ENCODE measurements at regions not wholly inside any gene's neighbourhood (a gene's known extent, or its start where the extent isn't known, plus 50 kb on each side); places are given as distances from the start of the nearest gene placed in this dataset.

DNA sequence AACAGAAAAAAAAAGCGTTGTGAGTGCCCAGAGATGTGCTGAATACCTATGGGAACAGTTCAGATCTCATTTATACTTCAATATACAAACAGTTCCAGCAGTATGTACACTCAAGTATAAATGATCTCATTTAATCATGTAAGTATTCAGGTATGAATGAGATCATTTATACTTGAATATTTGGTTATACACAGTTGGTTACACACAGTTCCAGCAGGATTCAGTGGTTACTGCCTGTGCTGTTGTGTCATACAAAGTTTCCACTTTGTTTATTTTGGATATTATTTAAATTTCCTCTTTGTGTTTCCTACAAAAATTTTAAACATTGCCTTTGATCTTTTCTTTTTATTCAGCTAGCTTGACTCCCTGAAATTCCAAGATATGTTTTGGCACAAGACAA, 293.5 kb upstream of the SLC39A10 start:
- H3K27ac ChIP-seq = no peak overlapping the region
- TF ChIP-seq, protein P1, sequence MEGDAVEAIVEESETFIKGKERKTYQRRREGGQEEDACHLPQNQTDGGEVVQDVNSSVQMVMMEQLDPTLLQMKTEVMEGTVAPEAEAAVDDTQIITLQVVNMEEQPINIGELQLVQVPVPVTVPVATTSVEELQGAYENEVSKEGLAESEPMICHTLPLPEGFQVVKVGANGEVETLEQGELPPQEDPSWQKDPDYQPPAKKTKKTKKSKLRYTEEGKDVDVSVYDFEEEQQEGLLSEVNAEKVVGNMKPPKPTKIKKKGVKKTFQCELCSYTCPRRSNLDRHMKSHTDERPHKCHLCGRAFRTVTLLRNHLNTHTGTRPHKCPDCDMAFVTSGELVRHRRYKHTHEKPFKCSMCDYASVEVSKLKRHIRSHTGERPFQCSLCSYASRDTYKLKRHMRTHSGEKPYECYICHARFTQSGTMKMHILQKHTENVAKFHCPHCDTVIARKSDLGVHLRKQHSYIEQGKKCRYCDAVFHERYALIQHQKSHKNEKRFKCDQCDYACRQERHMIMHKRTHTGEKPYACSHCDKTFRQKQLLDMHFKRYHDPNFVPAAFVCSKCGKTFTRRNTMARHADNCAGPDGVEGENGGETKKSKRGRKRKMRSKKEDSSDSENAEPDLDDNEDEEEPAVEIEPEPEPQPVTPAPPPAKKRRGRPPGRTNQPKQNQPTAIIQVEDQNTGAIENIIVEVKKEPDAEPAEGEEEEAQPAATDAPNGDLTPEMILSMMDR (IDR thresholded peaks at IDR 0.05; ENCODE audit: low read depth, low read length) = no peak
- no peak for DNase-seq

DNA sequence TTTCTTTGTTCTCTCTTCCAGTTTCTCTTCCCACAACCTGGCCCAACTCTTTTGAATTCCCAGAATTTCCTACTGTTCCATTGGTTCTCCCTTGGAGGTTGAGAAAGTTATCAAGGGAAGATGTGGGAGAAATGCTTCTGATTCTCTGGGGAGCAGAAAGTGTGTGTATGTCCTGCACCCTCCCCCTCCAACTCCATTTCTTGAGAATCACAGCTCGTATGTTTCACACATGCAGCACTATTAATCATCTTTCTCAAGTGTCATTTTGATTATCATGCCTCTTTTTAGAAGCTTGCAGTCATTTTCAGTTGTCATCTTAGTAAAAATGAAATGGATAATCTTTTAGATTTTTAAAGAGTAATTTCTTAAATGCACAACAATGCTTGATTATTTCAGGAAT, 296.8 kb upstream of the SLC39A10 start:
- Histone ChIP-seq H3K9me3 (ENCODE audit: severe bottlenecking) (peaks cover 2% of the 10 kb centered on the region), H3K27ac (no peak overlapping the region), H3K27me3 (ENCODE audit: insufficient read depth, low read depth, severe bottlenecking) (no peaks in the 10 kb centered on the region), H3K4me3 (ENCODE audit: low read depth, low read length) (no peak overlapping the region), H3K36me3 (no peaks in the 10 kb centered on the region)
- no peak for DNase-seq
- TF ChIP-seq, protein P1 (IDR thresholded peaks at IDR 0.05; ENCODE audit: low read depth, low read length) = no peak

More for the DNA sequence above, 293.5 kb upstream of the SLC39A10 start:
- H3K27me3 ChIP-seq (ENCODE audit: insufficient read depth, low read depth, severe bottlenecking) = no peaks in the 10 kb centered on the region
- H3K9me3 ChIP-seq (ENCODE audit: severe bottlenecking) = no peaks in the 10 kb centered on the region
- H3K36me3 ChIP-seq = no peaks in the 10 kb centered on the region
- H3K4me3 ChIP-seq (ENCODE audit: low read depth, low read length) = no peak overlapping the region

DNA sequence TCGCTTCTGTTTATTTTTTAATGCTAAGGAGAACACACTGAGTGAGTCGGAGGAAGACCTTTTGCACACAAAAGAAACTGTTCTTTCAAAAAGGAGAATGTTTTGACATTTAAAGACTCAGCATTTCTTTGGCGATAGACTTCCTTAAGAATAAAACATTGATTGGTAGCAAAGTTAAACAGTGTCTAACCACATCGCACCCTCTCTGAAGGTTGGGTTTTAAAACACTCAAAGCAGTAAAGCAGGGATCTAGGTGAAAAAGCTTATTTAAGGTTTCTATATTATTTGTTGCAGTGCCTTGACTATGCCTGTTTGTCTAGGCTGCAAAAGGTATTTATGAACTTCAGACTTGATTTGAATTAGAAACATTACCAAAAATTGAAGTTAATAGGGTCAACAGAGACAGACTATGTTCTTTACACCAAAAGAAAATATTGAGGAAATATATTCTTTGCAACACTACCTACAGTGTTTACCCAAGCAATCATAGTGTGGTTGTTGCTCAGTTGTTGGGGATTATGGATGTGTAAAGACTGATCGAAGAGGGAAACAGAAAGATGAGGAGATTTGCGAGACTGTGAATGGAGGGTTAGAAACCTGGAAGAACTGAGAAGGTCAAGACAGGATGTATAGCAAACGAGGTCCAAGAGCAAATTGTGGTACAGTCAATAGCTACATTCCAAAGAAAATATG, 297.8 kb upstream of the SLC39A10 start:
- TF ChIP-seq, protein P1 (IDR thresholded peaks at IDR 0.05; ENCODE audit: low read depth, low read length) = no peak
- Histone ChIP-seq H3K27me3 (ENCODE audit: insufficient read depth, low read depth, severe bottlenecking) (no peaks in the 10 kb centered on the region), H3K9me3 (ENCODE audit: severe bottlenecking) (peaks cover 4% of the 10 kb centered on the region), H3K36me3 (no peaks in the 10 kb centered on the region), H3K4me3 (ENCODE audit: low read depth, low read length) (no peak overlapping the region), H3K27ac (no peak overlapping the region)
- no peak for DNase-seq

DNA sequence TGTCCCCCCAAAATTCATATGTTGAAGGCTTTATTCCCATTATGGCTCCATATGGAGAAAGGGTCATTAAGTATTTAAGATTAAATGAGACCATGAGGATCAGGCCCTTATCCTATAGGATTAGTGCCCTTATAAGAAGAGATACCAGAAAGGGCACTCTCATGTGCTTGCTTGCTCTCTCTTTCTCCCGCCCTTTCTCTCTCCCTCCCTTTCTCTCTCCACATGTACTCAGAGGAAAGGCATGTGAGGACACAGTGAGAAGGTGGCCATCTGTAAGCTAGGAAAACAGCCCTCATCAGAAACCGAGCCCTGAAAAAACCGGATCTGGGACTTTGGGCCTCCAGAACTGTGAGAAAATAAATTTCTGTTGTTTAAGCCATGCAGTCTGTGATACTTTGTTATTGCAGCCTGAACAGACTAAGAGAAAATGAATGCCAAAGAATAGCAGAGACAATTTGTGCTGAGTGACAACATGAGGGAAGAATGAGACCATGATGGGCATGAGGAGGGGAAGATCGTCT, 300.0 kb upstream of the SLC39A10 start:
- Histone ChIP-seq H3K4me3 (ENCODE audit: low read depth, low read length) (no peak overlapping the region), H3K27me3 (ENCODE audit: insufficient read depth, low read depth, severe bottlenecking) (no peaks in the 10 kb centered on the region), H3K9me3 (ENCODE audit: severe bottlenecking) (peaks cover 4% of the 10 kb centered on the region), H3K27ac (no peak overlapping the region), H3K36me3 (no peaks in the 10 kb centered on the region)
- DNase-seq = no peak
- TF ChIP-seq, protein P1 (IDR thresholded peaks at IDR 0.05; ENCODE audit: low read depth, low read length) = no peak

DNA sequence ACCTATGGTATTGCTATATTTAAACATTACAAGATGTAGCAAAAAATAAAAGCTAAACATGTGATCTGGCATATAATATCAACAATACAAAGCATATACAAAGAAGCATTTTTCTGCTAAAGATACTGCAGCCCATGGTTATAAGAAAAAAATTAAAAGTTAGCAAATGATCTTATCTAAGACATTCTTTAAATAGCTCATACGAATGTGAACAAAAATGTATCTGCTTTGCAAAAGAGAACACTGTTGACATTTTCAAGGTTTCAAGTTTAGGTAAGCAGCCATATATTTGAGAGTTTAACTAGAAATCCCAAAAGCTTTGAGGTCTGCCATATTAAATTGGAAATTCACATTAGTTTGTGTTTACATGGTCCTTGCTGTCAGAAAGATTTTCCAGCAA, 301.0 kb upstream of the SLC39A10 start:
- Histone ChIP-seq H3K36me3 (no peaks in the 10 kb centered on the region), H3K27ac (no peak overlapping the region), H3K27me3 (ENCODE audit: insufficient read depth, low read depth, severe bottlenecking) (no peaks in the 10 kb centered on the region), H3K9me3 (ENCODE audit: severe bottlenecking) (peaks cover 4% of the 10 kb centered on the region), H3K4me3 (ENCODE audit: low read depth, low read length) (no peak overlapping the region)
- TF ChIP-seq, protein P1 (IDR thresholded peaks at IDR 0.05; ENCODE audit: low read depth, low read length) = no peak
- DNase-seq = no peak

DNA sequence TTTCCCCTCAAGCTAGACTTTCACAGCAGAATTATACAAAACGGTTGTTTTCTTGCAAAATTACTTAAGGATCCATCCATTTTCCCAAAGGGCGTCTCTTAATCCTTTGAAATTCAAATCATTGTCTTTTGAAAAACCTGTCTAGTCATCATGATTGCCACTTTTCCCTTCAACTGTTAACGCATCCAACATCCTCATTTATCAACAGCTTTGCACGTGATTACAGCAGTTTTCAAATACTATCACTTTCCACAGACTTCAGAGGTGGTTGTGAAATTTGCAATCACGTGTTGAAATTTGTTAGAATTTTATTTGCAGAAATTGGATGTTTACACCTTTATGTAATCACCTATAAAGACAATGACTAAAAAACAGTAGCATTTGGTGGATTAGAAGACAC, 304.4 kb upstream of the SLC39A10 start:
- no peaks in the 10 kb centered on the region for H3K27me3 ChIP-seq (ENCODE audit: insufficient read depth, low read depth, severe bottlenecking)
- peaks cover 4% of the 10 kb centered on the region for H3K9me3 ChIP-seq (ENCODE audit: severe bottlenecking)
- no peak overlapping the region for H3K27ac ChIP-seq
- no peak for DNase-seq
- no peak overlapping the region for H3K4me3 ChIP-seq (ENCODE audit: low read depth, low read length)
- no peaks in the 10 kb centered on the region for H3K36me3 ChIP-seq
- TF ChIP-seq, protein P1 (IDR thresholded peaks at IDR 0.05; ENCODE audit: low read depth, low read length) = no peak

All from WERI-Rb-1 (cell line).